ENCODE measurements at regions not wholly inside any gene's neighbourhood (a gene's known extent, or its start where the extent isn't known, plus 50 kb on each side); places are given as distances from the start of the nearest gene placed in this dataset.

- DNase-seq (ENCODE audit: insufficient read length): no peak
- no peak for FAIRE-seq
- TF ChIP-seq POLR2A (IDR thresholded peaks at IDR 0.05; ENCODE audit: low read depth, low read length) (no peak), TAF1 (IDR thresholded peaks at IDR 0.05; ENCODE audit: borderline replicate concordance, low read depth, low read length) (no peak), POLR2AphosphoS5 (IDR thresholded peaks at IDR 0.05; ENCODE audit: low read depth, low read length) (no peak)
Measured at GRCh38 chr9:88804254-88804596, 187.0 kb upstream of the S1PR3 start.

- no peak for FAIRE-seq
- TF ChIP-seq TAF1 (IDR thresholded peaks at IDR 0.05; ENCODE audit: borderline replicate concordance, low read depth, low read length) (no peak), POLR2AphosphoS5 (IDR thresholded peaks at IDR 0.05; ENCODE audit: low read depth, low read length) (no peak), POLR2A (IDR thresholded peaks at IDR 0.05; ENCODE audit: low read depth, low read length) (no peak)
- no peak for DNase-seq (ENCODE audit: insufficient read length)
Measured at GRCh38 chr9:88805217-88805943, 185.9 kb upstream of the S1PR3 start.

GRCh38 chr9:88807426-88807825 is 183.8 kb upstream of the S1PR3 start:
- TF ChIP-seq POLR2A (IDR thresholded peaks at IDR 0.05; ENCODE audit: low read depth, low read length) (no peak), TAF1 (IDR thresholded peaks at IDR 0.05; ENCODE audit: borderline replicate concordance, low read depth, low read length) (no peak), POLR2AphosphoS5 (IDR thresholded peaks at IDR 0.05; ENCODE audit: low read depth, low read length) (no peak)
- DNase-seq (ENCODE audit: insufficient read length) (no peak), FAIRE-seq (no peak)

GRCh38 chr9:88808019-88808656 is 183.1 kb upstream of the S1PR3 start:
- TF ChIP-seq POLR2A (IDR thresholded peaks at IDR 0.05; ENCODE audit: low read depth, low read length) (no peak), TAF1 (IDR thresholded peaks at IDR 0.05; ENCODE audit: borderline replicate concordance, low read depth, low read length) (no peak), POLR2AphosphoS5 (IDR thresholded peaks at IDR 0.05; ENCODE audit: low read depth, low read length) (no peak)
- FAIRE-seq (no peak), DNase-seq (ENCODE audit: insufficient read length) (no peak)

GRCh38 chr9:88808761-88809354 is 182.4 kb upstream of the S1PR3 start:
- FAIRE-seq: no peak
- no peak for DNase-seq (ENCODE audit: insufficient read length)
- TF ChIP-seq TAF1 (IDR thresholded peaks at IDR 0.05; ENCODE audit: borderline replicate concordance, low read depth, low read length) (no peak), POLR2A (IDR thresholded peaks at IDR 0.05; ENCODE audit: low read depth, low read length) (no peak), POLR2AphosphoS5 (IDR thresholded peaks at IDR 0.05; ENCODE audit: low read depth, low read length) (no peak)

GRCh38 chr9:88809355-88810161 is 181.7 kb upstream of the S1PR3 start:
- FAIRE-seq (no peak), DNase-seq (ENCODE audit: insufficient read length) (no peak)
- TF ChIP-seq POLR2A (IDR thresholded peaks at IDR 0.05; ENCODE audit: low read depth, low read length) (no peak), TAF1 (IDR thresholded peaks at IDR 0.05; ENCODE audit: borderline replicate concordance, low read depth, low read length) (no peak), POLR2AphosphoS5 (IDR thresholded peaks at IDR 0.05; ENCODE audit: low read depth, low read length) (no peak)

- FAIRE-seq: no peak
- no peak for TF ChIP-seq TAF1 (IDR thresholded peaks at IDR 0.05; ENCODE audit: borderline replicate concordance, low read depth, low read length)
- no peak for TF ChIP-seq POLR2AphosphoS5 (IDR thresholded peaks at IDR 0.05; ENCODE audit: low read depth, low read length)
- TF ChIP-seq POLR2A (IDR thresholded peaks at IDR 0.05; ENCODE audit: low read depth, low read length): no peak
- no peak for DNase-seq (ENCODE audit: insufficient read length)
Measured at GRCh38 chr9:88810826-88811225, 180.4 kb upstream of the S1PR3 start.

- TF ChIP-seq POLR2AphosphoS5 (IDR thresholded peaks at IDR 0.05; ENCODE audit: low read depth, low read length) (no peak), POLR2A (IDR thresholded peaks at IDR 0.05; ENCODE audit: low read depth, low read length) (no peak)
- FAIRE-seq: no peak
- DNase-seq (ENCODE audit: insufficient read length): no peak
Measured at GRCh38 chr9:88811511-88811910, 179.8 kb upstream of the S1PR3 start.

GRCh38 chr9:88812938-88813637 is 178.2 kb upstream of the S1PR3 start:
- no peak for FAIRE-seq
- TF ChIP-seq POLR2AphosphoS5 (IDR thresholded peaks at IDR 0.05; ENCODE audit: low read depth, low read length) (no peak), TAF1 (IDR thresholded peaks at IDR 0.05; ENCODE audit: borderline replicate concordance, low read depth, low read length) (no peak), POLR2A (IDR thresholded peaks at IDR 0.05; ENCODE audit: low read depth, low read length) (no peak)
- DNase-seq (ENCODE audit: insufficient read length): no peak

GRCh38 chr9:88813638-88814209 is 177.5 kb upstream of the S1PR3 start:
- no peak for DNase-seq (ENCODE audit: insufficient read length)
- no peak for FAIRE-seq
- TF ChIP-seq POLR2A (IDR thresholded peaks at IDR 0.05; ENCODE audit: low read depth, low read length) (no peak), TAF1 (IDR thresholded peaks at IDR 0.05; ENCODE audit: borderline replicate concordance, low read depth, low read length) (no peak), POLR2AphosphoS5 (IDR thresholded peaks at IDR 0.05; ENCODE audit: low read depth, low read length) (no peak)
